GM18517 (cell line): ENCODE measurements at regions not wholly inside any gene's neighbourhood (a gene's known extent, or its start where the extent isn't known, plus 50 kb on each side); places are given as distances from the start of the nearest gene placed in this dataset.
A peak's percentile ranks its signal among the peaks of the same experiment; 100 is the strongest.
"Not testable (repeated sequence)": the region's sequence is repeated elsewhere in the genome, so short reads cannot be mapped to it uniquely, and the experiment has no call there.

Experiments
- ATAC-seq: cut with Tn5 transposase; IDR thresholded peaks from one replicate; pipeline ENCODE4 v1.9.1; 2021; ENCODE audit warnings: mild to moderate bottlenecking, moderate library complexity; ENCODE audit not compliant: unreplicated experiment

DNA sequence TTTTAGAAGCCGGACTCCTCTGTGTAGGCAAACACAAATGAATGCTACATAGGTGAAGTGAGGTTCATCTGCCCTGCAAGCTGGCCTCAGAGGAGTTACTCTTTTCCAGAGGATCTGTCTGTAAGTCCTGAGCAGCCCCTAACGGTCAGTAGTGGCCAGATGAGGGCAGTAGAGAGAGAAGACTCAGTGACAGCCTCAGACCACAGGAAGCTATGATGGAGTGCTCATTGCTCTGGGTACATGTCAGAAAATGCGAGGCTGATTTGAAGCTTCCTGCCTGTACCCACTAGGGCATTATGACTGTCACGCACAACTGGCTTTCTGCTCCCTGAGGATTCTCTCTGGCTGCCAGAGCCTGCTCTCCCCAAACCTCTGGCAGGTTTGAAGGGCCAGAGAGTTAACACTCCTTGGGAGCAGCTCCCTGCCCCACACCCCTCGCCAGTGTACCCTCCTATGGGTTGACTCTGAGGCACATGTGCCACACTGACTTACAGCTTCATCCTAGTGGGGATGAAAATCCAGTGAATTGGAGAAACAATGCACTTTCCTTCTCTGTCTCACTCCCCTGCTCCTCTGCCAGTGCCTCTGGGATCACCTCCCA is 141.5 kb downstream of the GABRG2 start:
- peak; percentile 81 for ATAC-seq

GRCh38 chr5:162214551-162214950 is 147.0 kb downstream of the GABRG2 start:
- no peak for ATAC-seq

- ATAC-seq, result no peak
Measured at GRCh38 chr5:162217037-162217436, 149.5 kb downstream of the GABRG2 start.

GRCh38 chr5:162221910-162222309 is 154.3 kb downstream of the GABRG2 start:
- ATAC-seq, result no peak

DNA sequence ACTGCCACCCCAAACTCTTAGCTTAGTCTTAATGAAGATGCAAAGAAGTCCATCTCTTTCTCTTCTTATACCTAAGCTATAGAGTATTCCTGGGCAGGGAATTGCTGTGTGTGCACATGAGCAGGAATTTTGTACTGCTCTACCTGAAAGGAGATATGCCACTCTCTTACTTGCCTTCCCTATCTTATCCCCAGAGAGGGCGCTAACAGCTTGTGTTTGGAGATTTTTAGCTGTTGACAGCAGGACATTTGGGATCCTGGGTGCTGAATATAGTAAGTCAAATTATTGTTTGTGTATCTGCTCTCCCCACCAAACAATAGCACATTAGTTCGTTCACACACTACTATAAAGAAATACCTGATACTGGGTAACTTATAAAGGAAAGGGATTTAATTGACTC is 159.5 kb downstream of the GABRG2 start:
- no peak for ATAC-seq

- no peak for ATAC-seq
Measured at GRCh38 chr5:162230348-162230747, 162.8 kb downstream of the GABRG2 start.

DNA sequence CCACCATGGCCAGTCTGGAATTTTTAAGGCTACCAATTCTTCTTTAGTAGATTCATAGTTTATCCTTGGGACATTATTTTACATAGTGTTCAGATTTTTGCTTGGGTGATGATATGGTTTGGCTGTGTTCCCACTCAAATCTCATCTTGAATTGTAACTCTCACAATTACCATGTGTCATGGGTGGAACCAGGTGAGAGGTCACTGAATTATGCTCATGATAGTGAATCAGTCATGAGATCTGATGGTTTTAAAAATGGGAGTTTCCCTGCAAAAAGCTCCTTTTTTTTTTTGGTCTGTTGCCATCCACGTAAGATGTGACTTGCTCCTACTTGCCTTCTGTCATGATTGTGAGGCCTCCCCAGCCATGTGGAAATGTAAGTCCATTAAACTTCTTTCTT is 163.9 kb downstream of the GABRG2 start:
- no peak for ATAC-seq

DNA sequence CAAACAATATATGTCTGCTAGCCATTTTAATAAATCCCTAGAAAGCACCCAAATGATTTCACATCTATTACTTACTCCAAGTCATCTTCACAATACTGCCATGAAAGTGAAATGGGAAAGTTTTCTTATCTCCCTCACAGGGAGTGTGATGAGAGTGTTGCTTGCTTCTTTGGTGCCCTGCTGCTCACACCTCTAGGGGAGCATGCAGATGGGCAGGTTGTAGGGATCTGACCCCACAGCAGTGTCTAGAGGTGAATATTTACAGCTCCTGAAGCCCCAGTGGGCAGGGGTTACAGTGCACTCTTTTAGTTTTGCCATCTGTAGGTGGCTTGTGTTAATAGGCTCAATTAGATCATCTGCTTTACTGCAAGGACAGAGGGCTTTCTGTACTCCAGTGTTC is 173.2 kb downstream of the GABRG2 start:
- ATAC-seq, result no peak

DNA sequence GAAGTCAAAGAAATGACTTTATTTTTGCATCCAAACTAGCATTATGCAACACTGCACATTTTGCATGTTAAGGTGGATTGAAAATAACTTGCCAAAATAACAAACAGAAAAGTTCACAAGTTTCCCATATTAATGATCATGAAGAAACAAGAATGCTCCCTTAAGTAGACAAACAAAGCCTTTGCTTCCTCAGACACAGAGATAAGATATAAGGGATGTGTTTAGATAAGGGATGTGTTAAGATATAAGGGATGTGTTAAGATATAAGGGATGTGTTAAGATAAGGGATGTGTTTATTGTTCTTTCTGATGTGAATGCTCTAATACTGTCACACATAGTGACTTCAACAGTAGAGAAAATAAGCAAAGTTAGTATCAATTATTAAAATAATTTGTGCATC is 174.8 kb downstream of the GABRG2 start:
- no peak for ATAC-seq

DNA sequence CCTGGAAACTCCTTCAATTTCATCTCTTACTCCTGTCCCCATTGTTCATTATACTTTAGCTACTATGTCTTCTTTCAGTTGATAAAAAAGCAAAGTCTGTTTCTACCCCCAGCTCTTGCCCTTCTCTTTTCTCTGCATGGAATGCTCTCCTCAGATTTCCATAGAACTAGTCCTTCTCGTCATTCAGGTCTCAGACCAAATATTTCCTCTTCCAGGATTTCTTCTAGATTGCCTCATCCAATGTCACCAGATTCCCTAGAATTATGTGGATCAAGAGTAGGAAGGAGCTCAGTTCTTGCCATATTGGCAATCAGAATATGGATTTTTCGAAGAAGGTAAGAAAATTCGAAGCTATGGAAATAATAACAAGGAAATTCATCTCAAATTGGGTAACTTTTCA is 176.1 kb downstream of the GABRG2 start:
- ATAC-seq, result no peak

DNA sequence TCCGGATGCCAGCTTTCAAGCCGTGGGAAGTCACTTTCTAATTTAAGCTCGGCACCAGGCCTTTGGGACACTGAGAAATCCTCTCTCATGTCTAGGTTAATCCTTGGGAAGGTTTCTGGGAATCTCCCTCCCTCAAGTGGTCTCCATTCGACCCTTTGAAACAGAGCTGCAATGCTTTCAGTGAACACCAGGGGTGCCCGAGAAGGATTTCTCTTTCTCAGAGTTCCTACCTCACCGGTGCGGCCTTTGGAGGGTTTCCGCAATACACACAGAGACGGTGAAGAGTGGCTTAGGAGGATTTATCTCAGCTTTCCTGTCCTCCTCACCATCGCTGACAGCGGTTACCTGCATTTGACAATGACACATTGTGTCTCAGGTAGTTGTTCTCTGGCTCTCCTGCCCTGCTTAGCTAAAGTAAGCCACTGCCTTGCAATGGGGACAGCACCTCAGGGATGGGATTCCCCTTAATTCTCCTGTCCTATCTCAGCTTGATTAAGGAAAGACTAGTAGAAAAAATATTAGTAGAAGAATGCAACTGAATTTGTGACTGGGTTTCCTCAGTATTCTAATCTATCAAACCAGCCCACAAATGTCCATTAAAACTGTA is 180.6 kb downstream of the GABRG2 start:
- ATAC-seq, result no peak

DNA sequence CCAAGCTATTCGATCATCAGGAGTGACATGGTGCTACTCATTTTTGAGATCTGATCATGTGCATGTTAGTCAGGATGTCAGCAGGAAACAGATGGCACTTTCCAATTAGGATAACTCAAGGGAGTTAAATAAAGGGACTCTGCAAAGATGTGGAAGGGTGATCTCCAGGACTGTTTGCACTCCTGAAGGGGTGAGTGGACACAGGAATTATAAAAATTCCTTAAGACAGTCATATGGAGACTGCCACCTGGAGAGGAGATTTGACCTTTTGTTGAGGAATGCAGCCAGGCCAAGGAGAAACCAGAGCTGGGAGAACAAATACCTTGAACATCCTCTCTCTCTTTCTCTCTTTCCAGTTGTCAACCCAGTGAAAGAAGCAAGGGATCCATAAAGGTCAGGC is 189.1 kb downstream of the GABRG2 start:
- no peak for ATAC-seq

GRCh38 chr5:162268694-162269481 is 201.3 kb downstream of the GABRG2 start:
- ATAC-seq, result no peak

DNA sequence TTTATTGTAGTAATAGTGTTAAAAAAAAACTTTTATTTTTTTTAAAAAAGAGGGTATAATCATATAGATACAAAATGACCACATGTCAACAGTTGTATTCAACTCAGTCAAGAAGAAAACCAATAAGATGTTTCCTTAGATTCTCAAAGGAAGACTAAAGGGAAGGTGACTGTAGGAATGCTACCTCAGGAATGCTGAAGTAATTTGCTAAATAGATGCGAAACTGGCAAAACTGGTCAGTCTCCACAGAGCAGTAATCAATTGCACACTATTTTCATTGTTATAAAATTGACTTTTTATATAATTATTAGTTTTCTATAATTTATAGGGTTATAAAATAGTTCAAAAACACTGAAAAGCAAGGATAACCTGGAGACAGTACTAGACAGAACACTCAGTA is 204.8 kb downstream of the GABRG2 start:
- ATAC-seq, result no peak

DNA sequence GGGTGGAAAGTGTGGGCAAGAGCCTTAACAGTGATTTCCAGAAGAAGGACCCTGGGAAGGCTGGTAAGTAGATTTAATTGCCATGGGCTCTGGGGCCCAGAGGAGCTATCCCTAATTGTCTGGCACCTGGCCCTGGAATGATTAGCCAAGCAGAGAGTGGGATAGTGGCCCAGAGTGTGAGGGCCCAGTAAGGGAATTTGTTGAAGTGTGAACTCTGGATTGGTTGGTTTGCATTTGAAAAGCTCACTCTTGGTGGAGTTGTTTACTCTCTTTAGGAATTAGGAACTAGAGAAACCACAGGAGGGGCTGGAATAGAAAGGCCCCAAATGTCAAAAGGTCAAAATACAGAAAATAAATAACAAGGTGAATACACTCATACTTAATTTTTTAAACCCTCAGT is 207.1 kb downstream of the GABRG2 start:
- ATAC-seq, result no peak

- not testable (repeated sequence) for ATAC-seq
Measured at GRCh38 chr5:162275387-162275786, 207.8 kb downstream of the GABRG2 start.

DNA sequence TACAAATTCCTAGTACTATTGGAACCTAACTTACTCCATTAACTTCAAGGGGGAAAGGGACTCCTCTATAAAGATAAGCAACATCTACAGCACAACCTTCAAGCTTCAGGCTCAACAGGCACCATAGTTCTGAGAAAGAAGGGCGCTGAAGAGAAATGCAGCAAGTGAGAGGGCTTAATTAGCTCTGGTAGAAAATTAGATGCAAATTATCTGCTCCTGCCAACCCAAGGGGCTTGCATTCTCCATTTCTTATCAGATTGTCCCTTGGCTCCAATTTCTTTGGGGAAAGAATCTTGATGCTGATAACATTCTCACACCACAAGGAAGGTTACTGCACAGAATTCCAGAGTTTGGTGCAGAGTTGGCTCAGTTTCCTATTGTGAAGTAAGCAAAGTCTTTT is 214.6 kb downstream of the GABRG2 start:
- ATAC-seq, result no peak

GRCh38 chr5:162283609-162284008 is 216.0 kb downstream of the GABRG2 start:
- ATAC-seq, result no peak

- peak; percentile 64 for ATAC-seq
Measured at GRCh38 chr5:162288647-162289296, 221.2 kb downstream of the GABRG2 start.

GRCh38 chr5:162289489-162289888 is 221.9 kb downstream of the GABRG2 start:
- ATAC-seq, result no peak

DNA sequence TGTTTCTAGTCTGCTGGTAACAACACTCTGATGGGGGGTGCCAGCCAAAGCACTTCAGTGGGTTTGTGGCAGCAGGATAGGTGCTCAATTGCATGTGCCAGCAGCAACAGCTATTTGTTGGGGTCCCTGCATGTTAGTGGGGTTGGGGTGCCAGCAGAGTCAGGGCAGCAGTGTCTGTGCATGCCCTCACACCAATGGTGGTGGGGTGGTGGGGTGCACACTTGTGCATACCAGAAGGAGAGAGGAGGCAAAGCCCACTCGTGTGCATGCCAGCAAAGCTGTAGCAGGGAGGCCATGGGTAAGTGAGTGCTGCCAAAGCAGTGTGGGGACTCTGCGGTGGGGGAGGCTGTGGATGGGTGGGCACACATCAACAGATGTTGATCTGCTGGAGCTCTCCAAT is 232.2 kb downstream of the GABRG2 start:
- ATAC-seq, result no peak

GRCh38 chr5:162301356-162301755 is 233.8 kb downstream of the GABRG2 start:
- no peak for ATAC-seq
